GM21576 (cell line): ENCODE measurements at regions not wholly inside any gene's neighbourhood (a gene's known extent, or its start where the extent isn't known, plus 50 kb on each side); places are given as distances from the start of the nearest gene placed in this dataset.
"Not testable (repeated sequence)": the region's sequence is repeated elsewhere in the genome, so short reads cannot be mapped to it uniquely, and the experiment has no call there.

Experiments used
- ATAC-seq: cut with Tn5 transposase; IDR thresholded peaks from one replicate; pipeline ENCODE4 v1.9.1; 2021; ENCODE audit warnings: mild to moderate bottlenecking, moderate library complexity; ENCODE audit not compliant: unreplicated experiment

DNA sequence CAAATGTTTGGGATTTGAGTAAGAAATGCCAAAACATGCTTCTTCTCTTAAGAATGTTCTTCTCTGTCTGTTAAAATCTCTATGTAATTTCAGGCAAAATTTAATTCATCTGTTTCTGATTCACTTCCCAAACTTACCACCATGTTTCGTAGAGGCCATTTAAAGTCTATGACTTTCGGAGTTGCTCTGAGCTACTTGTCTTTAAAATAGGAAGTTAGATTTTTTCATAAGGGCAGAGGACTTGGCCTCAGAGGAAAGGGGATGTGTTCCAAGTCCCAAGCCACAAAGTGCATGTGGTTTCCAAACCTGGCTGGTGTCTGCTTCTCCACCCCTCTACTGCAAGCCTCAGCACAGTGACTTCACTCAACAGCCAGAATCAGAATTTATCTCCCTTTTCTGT lies 111.3 kb upstream of the ADRA1B start:
- ATAC-seq: no peak

DNA sequence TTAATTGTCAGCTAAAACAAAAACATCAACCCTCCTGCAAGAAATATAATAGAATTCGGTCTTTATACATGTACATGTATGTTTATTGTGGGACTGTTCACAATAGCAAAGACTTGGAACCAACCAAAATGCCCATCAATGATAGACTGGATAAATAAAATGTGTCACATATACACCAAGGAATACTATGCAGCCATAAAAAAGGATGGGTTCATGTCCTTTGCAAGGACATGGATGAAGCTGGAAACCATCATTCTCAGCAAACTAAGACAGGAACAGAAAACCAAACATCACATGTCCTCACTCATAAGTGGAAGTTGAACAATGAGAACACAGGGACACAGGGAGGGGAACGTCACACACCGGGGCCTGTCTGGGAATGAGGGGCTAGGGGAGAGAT lies 109.1 kb upstream of the ADRA1B start:
- not testable (repeated sequence) for ATAC-seq

- no peak for ATAC-seq
Observed at GRCh38 chr5:159807586-159807985, 108.7 kb upstream of the ADRA1B start.

DNA sequence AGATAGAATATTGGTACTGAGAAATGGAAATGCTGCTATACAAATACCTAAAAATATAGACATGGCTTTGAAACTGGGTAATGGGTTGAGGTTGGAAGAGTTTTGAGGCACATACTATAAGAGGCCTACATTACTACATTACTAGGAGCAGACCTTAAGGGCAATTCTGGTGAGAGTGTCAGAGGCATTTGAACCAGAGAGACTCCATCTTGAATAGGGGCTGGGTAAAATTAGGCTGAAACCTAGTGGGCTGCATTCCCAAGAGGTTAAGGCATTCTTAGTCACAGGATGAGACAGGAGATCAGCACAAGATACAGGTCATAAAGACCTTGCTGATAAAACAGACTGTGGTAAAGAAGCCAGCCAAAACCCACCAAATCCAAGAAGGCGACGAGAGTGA lies 104.6 kb upstream of the ADRA1B start:
- no peak for ATAC-seq

- ATAC-seq: not testable (repeated sequence)
Observed at GRCh38 chr5:159812759-159813158, 103.5 kb upstream of the ADRA1B start.

- ATAC-seq: no peak
Observed at GRCh38 chr5:159814222-159814621, 102.1 kb upstream of the ADRA1B start.

- no peak for ATAC-seq
Observed at GRCh38 chr5:159814805-159815585, 101.3 kb upstream of the ADRA1B start.

GRCh38 chr5:159817262-159818029 lies 98.8 kb upstream of the ADRA1B start:
- ATAC-seq: no peak

GRCh38 chr5:159819591-159820411 lies 96.5 kb upstream of the ADRA1B start:
- no peak for ATAC-seq

DNA sequence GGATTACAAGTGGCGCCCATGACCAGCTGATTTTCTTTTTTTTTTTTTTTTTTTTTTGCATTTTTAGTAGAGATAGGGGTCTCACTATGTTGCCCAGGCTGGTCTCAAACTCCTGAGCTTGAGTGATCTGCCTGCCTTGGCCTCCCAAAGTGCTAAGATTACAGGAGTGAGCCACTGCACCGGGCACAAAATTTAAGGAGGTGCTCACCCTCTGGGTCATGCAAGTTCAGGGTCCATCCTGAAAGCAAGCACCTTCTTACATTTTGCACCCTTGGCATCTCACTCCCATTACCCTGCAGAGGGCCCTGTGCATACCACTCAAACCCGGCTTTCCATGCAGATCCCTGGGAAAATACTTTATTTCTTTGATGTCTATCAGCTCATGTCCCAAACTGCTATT lies 95.6 kb upstream of the ADRA1B start:
- no peak for ATAC-seq

DNA sequence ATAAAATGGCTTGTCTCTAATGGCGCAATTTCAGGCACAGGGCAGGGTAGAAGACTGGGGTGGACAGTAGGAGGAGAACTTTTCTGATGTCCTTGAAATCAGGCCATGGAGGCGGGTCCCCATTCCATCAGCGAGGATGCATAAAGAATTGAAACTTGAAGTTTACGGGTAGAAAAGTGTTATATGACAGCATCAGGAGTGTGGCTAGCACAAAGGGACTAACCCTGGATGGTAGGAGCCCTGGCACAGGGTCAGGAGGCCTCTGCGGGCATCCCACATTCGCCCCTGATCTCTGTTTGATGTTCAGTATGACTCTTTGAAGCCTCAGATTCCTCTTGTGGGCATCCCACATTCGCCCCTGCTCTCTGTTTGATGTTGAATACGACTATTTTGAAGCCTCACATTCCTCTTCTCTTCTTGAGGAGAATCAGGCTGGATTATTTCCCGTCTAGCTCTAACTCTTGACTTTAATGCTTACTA lies 94.8 kb upstream of the ADRA1B start:
- no peak for ATAC-seq

GRCh38 chr5:159824188-159825161 lies 91.8 kb upstream of the ADRA1B start:
- no peak for ATAC-seq

GRCh38 chr5:159825551-159826051 lies 90.7 kb upstream of the ADRA1B start:
- ATAC-seq: peak; percentile 34

GRCh38 chr5:159826351-159827214 lies 89.7 kb upstream of the ADRA1B start:
- peak; percentile 99 for ATAC-seq

DNA sequence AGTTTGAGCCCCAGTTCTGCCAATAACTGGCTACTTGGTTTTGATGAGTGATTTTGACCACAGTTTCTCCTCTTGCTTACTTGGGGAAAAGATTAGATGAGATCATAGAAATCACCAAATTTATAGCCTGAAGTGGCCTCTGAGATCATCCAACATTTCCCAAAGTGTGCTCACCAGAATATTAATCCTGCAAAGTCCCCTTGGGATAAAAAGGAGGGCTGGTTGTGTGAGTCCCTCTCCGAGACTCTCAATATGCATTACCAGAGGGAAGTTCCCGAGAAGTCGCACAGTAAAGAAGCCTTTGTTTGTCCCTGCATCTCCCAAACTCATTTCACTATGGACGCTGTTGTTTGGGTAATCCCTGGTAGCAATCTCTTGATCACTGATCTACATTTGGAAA lies 88.4 kb upstream of the ADRA1B start:
- no peak for ATAC-seq

- no peak for ATAC-seq
Observed at GRCh38 chr5:159832073-159832472, 84.2 kb upstream of the ADRA1B start.

- no peak for ATAC-seq
Observed at GRCh38 chr5:159833088-159833487, 83.2 kb upstream of the ADRA1B start.

GRCh38 chr5:159833846-159834245 lies 82.4 kb upstream of the ADRA1B start:
- no peak for ATAC-seq

GRCh38 chr5:159835548-159835947 lies 80.7 kb upstream of the ADRA1B start:
- no peak for ATAC-seq
